ENCODE measurements at regions not wholly inside any gene's neighbourhood (a gene's known extent, or its start where the extent isn't known, plus 50 kb on each side); places are given as distances from the start of the nearest gene placed in this dataset.

DNA sequence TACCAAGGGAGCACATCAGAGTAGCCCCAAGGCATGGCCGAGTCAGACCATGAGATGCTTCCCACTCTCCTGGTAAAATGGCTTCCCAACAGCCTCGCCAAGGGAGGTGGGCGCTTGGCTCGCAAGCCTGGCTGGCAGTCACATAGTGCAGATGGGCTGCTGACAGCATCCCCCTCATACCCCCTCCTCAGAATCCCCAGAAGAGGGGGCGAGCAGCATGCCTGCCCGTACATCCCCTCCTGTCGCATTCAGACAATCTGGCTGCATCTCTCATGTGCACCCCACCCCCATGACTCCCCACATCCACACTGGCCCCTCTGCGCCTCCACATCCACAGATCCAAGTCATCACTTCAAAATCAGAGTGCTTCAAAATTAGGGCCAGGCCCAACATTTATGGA lies 54.0 kb upstream of the CES5A start:
- TF ChIP-seq, protein P1, sequence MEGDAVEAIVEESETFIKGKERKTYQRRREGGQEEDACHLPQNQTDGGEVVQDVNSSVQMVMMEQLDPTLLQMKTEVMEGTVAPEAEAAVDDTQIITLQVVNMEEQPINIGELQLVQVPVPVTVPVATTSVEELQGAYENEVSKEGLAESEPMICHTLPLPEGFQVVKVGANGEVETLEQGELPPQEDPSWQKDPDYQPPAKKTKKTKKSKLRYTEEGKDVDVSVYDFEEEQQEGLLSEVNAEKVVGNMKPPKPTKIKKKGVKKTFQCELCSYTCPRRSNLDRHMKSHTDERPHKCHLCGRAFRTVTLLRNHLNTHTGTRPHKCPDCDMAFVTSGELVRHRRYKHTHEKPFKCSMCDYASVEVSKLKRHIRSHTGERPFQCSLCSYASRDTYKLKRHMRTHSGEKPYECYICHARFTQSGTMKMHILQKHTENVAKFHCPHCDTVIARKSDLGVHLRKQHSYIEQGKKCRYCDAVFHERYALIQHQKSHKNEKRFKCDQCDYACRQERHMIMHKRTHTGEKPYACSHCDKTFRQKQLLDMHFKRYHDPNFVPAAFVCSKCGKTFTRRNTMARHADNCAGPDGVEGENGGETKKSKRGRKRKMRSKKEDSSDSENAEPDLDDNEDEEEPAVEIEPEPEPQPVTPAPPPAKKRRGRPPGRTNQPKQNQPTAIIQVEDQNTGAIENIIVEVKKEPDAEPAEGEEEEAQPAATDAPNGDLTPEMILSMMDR (IDR thresholded peaks at IDR 0.05; ENCODE audit: extremely low read depth, low read depth, low read length) = no peak
- H3K27me3 ChIP-seq (ENCODE audit: insufficient read depth, low read length) = no peaks in the 10 kb centered on the region
- H3K36me3 ChIP-seq (ENCODE audit: insufficient read depth, low read length) = no peaks in the 10 kb centered on the region
- H3K27ac ChIP-seq (ENCODE audit: low read depth, low read length) = no peak overlapping the region
- H3K79me2 ChIP-seq (ENCODE audit: insufficient read depth, low read length) = no peaks in the 10 kb centered on the region
- DNase-seq (ENCODE audit: insufficient read length, low spot score, missing footprints) = no peak
- H3K4me2 ChIP-seq (ENCODE audit: insufficient read depth, low read length) = no peak overlapping the region
- H2AFZ ChIP-seq (ENCODE audit: low read length) = no peak overlapping the region
- no peaks in the 10 kb centered on the region for H3K4me1 ChIP-seq (ENCODE audit: insufficient read depth, low read length)
- H4K20me1 ChIP-seq (ENCODE audit: insufficient read depth, low read length) = no peaks in the 10 kb centered on the region
- H3K9me3 ChIP-seq (ENCODE audit: low read depth, low read length) = no peaks in the 10 kb centered on the region
- H3K4me3 ChIP-seq (ENCODE audit: insufficient read depth, low read length) = no peak overlapping the region

DNA sequence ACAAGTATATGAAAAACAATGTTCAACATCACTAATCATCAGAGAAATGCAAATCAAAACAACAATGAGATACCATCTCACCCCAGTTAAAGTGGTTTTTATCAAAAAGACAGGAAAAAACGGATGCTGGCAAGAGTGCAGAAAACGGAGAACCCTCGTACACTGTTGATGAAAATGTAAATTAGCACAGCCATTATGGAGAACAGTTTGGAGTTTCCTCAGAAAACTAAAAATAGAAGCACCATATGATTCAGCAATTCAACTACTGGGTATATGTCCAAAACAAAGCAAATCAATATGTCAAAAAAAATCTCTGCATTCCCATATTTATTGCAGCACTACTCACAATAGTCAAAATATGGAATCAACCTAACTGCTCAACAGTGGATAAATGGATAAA lies 50.1 kb upstream of the CES5A start:
- TF ChIP-seq, protein P1 (IDR thresholded peaks at IDR 0.05; ENCODE audit: extremely low read depth, low read depth, low read length) = no peak
- Histone ChIP-seq H2AFZ (ENCODE audit: low read length) (no peak overlapping the region), H3K4me2 (ENCODE audit: insufficient read depth, low read length) (no peak overlapping the region), H3K36me3 (ENCODE audit: insufficient read depth, low read length) (no peaks in the 10 kb centered on the region), H3K79me2 (ENCODE audit: insufficient read depth, low read length) (no peaks in the 10 kb centered on the region), H3K27ac (ENCODE audit: low read depth, low read length) (no peak overlapping the region), H3K4me1 (ENCODE audit: insufficient read depth, low read length) (no peaks in the 10 kb centered on the region), H3K4me3 (ENCODE audit: insufficient read depth, low read length) (no peak overlapping the region), H3K27me3 (ENCODE audit: insufficient read depth, low read length) (no peaks in the 10 kb centered on the region), H3K9me3 (ENCODE audit: low read depth, low read length) (no peaks in the 10 kb centered on the region), H4K20me1 (ENCODE audit: insufficient read depth, low read length) (no peaks in the 10 kb centered on the region)
- no peak for DNase-seq (ENCODE audit: insufficient read length, low spot score, missing footprints)

Measured in osteoblast (primary cell).